Ovary (tissue), 7 donors: ENCODE measurements at regions not wholly inside any gene's neighbourhood (a gene's known extent, or its start where the extent isn't known, plus 50 kb on each side); places are given as distances from the start of the nearest gene placed in this dataset.

Source experiments
- DNase-seq, 5 donors: peaks; one replicate each; pipeline ENCODE4 v3.0.0-alpha.2; 2019 to 2020
- H3K27ac ChIP-seq, 2 donors: fragments of 200-600 bp; one replicate each; pipeline versions ENCODE4 v1.5.1 to v1.8.0; 2019 to 2022
- H3K27me3 ChIP-seq: fragments of 200-600 bp; one replicate; pipeline ENCODE4 v1.8.0; 2022
- H3K36me3 ChIP-seq: fragments of 200-600 bp; sonication (generic); one replicate; pipeline ENCODE4 v1.5.1; 2019
- H3K4me1 ChIP-seq: one replicate; pipeline ENCODE4 v1.8.1; 2013; ENCODE audit warnings: mild to moderate bottlenecking, moderate library complexity; ENCODE audit not compliant: insufficient read depth
- H3K4me3 ChIP-seq: fragments of 200-600 bp; sonication (generic); one replicate; pipeline ENCODE4 v1.5.1; 2017
- H3K9me3 ChIP-seq, 2 donors: fragments of 200-600 bp in 1 of 2; sonication (generic) in 1 of 2; one replicate each; pipeline versions ENCODE4 v1.5.1 to v1.8.1; 2013 to 2019; ENCODE audit warnings: mild to moderate bottlenecking in 1 of 2, moderate library complexity in 1 of 2
- EP300 ChIP-seq: sonication (generic); formaldehyde crosslinking; IDR thresholded peaks from one replicate; pipeline ENCODE4 v1.6.1; 2017; ENCODE audit warnings: antibody characterized with exemption
- POLR2A ChIP-seq: fragments of 450-650 bp; IDR thresholded peaks from one replicate; pipeline ENCODE4 v1.6.1; 2017; ENCODE audit warnings: antibody characterized with exemption, mild to moderate bottlenecking, moderate library complexity
- WGBS, 3 donors: extraction: QIAGEN DNeasy Blood & Tissue Kit in 1 of 3; methylation state at CpG; one replicate each; pipeline versions ENCODE4 v1.1.5 to v1.1.7; 2013 to 2017; 5-methylcytosine and 5-hydroxymethylcytosine counted together
- intact Hi-C, 4 donors: fragments of 100-400 bp; cut with DNase I; formaldehyde crosslinking; loops; one replicate each; pipeline versions ENCODE4 v1.11.0 to v1.15.1; 2022 to 2023
- TF ChIP-seq, protein P1 (sequence below), 3 donors: fragments of 450-650 bp in 2 of 3; fragments of 200-600 bp in 1 of 3; IDR thresholded peaks; one replicate each; pipeline versions ENCODE4 v1.5.1 to v1.8.0; 2016 to 2022; ENCODE audit warnings: antibody characterized with exemption in 3 of 3, mild to moderate bottlenecking in 1 of 3
- donor health status: DM: no; HTN: no; CAD: no; lungs with moderate emphysema.
- donor health status: DM: no; HTN: no; CAD: no.
- donor health status: Bipolar disorder and iron deficiency.
- donor health status: DM: no; HTN: no; CAD: no.
- donor health status: DM: yes; HTN: yes; CAD: no.

DNA sequence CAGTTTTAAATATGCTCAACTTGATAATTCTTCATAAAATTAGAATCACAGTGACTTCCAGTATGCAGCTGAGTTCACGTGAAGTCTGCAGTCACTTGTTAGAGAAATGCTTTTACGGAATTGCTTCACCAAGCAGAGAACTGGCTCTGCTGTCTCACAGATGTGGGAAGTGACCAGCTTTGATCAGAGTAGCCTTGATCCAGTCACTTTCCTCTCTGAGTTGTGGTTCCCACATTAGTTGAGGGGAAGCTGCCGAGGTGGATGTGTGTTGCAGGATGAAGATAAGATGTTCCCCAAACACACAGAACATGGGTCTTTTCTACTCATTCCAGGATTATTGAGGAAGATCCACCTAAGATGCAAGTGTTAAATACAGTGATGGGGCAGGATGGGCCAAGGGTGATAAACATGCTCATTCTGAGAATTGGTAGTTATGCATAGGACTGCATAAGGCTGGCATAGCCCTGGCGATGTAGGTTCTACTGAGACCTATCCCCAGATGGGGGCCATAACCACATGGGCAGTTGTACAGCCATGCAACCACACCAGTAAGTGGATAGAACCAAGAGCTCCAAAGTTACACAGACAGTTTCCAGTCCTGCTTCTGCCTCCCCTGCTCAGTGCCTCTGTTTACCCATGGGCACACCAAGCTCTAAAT lies 168.9 kb upstream of the MAF start:
- Histone ChIP-seq H3K4me3 (peak overlapping the region; percentile 62), H3K9me3 (no peaks in the 10 kb centered on the region), H3K27me3 (no peaks in the 10 kb centered on the region), H3K27ac (peak overlapping the region in 1 of 2 donors; percentile 77), H3K36me3 (no peaks in the 10 kb centered on the region), H3K4me1 (peaks cover 17% of the 10 kb centered on the region)
- intact Hi-C loops = loop anchor here in 2 of 4 donors (5.0 to 10.0 kb wide), 2 partner anchors 165 to 167 kb away; partner anchors contain the start of gene MAF (in 2 of the 2)
- WGBS, 3 donors = 67 to 83% (median 76%) methylated on average over 4 of the region's 4 CpGs
- TF ChIP-seq EP300 = no peak
- no peak for TF ChIP-seq POLR2A
- TF ChIP-seq, protein P1, sequence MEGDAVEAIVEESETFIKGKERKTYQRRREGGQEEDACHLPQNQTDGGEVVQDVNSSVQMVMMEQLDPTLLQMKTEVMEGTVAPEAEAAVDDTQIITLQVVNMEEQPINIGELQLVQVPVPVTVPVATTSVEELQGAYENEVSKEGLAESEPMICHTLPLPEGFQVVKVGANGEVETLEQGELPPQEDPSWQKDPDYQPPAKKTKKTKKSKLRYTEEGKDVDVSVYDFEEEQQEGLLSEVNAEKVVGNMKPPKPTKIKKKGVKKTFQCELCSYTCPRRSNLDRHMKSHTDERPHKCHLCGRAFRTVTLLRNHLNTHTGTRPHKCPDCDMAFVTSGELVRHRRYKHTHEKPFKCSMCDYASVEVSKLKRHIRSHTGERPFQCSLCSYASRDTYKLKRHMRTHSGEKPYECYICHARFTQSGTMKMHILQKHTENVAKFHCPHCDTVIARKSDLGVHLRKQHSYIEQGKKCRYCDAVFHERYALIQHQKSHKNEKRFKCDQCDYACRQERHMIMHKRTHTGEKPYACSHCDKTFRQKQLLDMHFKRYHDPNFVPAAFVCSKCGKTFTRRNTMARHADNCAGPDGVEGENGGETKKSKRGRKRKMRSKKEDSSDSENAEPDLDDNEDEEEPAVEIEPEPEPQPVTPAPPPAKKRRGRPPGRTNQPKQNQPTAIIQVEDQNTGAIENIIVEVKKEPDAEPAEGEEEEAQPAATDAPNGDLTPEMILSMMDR (IDR thresholded peaks at IDR 0.05) = no peak
- DNase-seq = no peak

DNA sequence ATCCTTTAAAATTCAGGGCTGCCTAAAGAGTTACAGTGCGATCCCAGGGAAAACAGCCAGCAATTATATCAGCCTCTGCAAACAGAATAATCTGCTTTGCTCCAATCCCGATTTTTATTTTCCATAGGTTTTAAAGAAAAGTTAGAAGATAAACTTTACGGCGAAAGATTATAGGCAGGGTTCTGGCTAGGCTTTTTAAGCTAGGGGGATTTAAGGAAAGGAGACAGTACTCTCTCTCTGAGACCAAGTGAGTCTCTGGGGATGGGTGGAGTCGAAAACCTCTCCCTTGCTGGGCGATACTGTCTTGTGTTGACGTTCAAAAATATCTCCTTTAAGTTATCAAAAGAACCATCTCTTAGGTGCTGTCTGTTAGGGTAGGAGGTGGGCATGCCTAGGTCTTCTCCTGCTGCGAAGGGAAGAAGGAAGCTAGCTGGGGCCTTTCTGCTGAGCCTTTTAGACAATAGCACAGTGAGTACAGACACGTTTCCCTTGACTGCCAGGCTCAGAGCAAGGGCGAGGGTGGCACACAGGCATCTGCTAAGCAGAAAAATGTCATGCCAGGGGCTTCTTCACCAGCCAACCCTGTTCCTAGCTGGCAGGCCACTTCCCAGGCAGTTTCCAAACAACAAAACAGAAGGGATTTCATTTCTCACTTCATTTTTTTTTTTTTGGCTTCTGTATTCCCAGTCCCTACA lies 167.9 kb upstream of the MAF start:
- WGBS, 3 donors = 9 to 11% (median 10%) methylated on average over 10 of the region's 10 CpGs
- no peak for DNase-seq

GRCh38 chr16:79767421-79768275 lies 167.1 kb upstream of the MAF start:
- WGBS, 3 donors = 26 to 31% (median 28%) methylated on average over 7 of the region's 7 CpGs
- intact Hi-C loops = loop anchor here in 2 of 4 donors (5.0 to 10.0 kb wide), 2 partner anchors 163 to 165 kb away; partner anchors contain the start of gene MAF (in 2 of the 2)
- no peaks in the 10 kb centered on the region for H3K36me3 ChIP-seq
- H3K4me1 ChIP-seq = peaks cover 17% of the 10 kb centered on the region
- no peaks in the 10 kb centered on the region for H3K27me3 ChIP-seq
- H3K4me3 ChIP-seq = peak overlapping the region; percentile 30
- no peaks in the 10 kb centered on the region for H3K9me3 ChIP-seq
- H3K27ac ChIP-seq = peak overlapping the region; percentile 52 to 77
- DNase-seq = peak in 4 of 5 donors; percentile 31 to 41 (median 34)
- TF ChIP-seq, protein P1 (IDR thresholded peaks at IDR 0.05) = no peak
- TF ChIP-seq EP300 = no peak

More for the DNA sequence above, 167.9 kb upstream of the MAF start:
- TF ChIP-seq, protein P1 (IDR thresholded peaks at IDR 0.05) = no peak
- no peak for TF ChIP-seq EP300
- no peak for TF ChIP-seq POLR2A
- Histone ChIP-seq H3K27ac (peak overlapping the region; percentile 52 to 77), H3K4me3 (peak overlapping the region; percentile 30), H3K27me3 (no peaks in the 10 kb centered on the region), H3K36me3 (no peaks in the 10 kb centered on the region), H3K9me3 (no peaks in the 10 kb centered on the region), H3K4me1 (peaks cover 17% of the 10 kb centered on the region)
- intact Hi-C loops = loop anchor here in 2 of 4 donors (5.0 to 10.0 kb wide), 2 partner anchors 164 to 166 kb away; partner anchors contain the start of gene MAF (in 2 of the 2)

GRCh38 chr16:79765901-79766394 lies 165.4 kb upstream of the MAF start:
- 85 to 97% (median 94%) methylated on average over 2 of the region's 2 CpGs for WGBS, 3 donors
- Histone ChIP-seq H3K27me3 (no peaks in the 10 kb centered on the region), H3K4me3 (no peak overlapping the region), H3K36me3 (no peaks in the 10 kb centered on the region), H3K4me1 (peaks cover 15% of the 10 kb centered on the region), H3K27ac (no peak overlapping the region), H3K9me3 (no peaks in the 10 kb centered on the region)
- intact Hi-C loops = loop anchor here in 2 of 4 donors (5.0 to 10.0 kb wide), 2 partner anchors 161 to 164 kb away; partner anchors contain the start of gene MAF (in 2 of the 2)
- DNase-seq = no peak
- TF ChIP-seq POLR2A = no peak
- no peak for TF ChIP-seq EP300
- TF ChIP-seq, protein P1 (IDR thresholded peaks at IDR 0.05) = no peak
